ENCODE measurements at regions not wholly inside any gene's neighbourhood (a gene's known extent, or its start where the extent isn't known, plus 50 kb on each side); places are given as distances from the start of the nearest gene placed in this dataset.

DNA sequence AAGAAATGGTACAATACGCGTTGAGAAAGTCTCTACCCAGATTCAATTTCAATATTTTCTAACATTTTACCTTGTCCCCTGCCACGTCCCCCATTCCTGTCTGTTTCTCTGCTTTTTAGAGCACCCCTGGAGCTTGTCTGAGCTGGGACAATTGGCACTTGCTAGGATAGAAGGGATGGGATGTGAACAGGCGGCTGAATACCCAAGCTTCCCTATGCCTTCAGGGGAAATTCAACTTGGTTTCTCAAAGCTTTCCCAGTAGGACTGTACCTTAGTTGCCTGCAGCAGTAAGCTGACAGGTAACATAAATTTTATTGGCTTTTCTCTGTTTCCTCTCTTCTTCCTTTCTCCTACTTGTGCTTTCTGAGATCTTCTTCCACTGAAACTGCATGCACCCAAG, 1663.3 kb downstream of the EFNB2 start:
- no peak for DNase-seq

DNA sequence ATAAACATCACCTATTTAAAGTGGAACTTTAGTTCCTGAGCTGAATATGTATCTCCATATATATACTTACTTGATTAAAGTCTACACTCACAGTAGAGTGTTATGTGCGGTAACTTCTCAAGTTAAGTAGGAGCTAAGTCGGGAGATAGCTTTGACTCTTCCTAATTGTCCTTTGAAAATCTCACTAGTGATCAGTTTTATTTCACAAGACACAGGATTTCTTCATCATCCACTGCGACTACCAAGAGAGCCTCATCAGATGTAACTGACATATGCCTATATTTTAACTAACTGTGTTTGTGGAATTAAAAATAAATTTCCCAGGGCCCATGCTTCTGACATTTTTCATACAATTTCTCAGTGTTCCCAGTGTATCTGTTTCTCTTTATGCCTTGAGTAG, 1664.0 kb downstream of the EFNB2 start:
- no peak for DNase-seq

DNA sequence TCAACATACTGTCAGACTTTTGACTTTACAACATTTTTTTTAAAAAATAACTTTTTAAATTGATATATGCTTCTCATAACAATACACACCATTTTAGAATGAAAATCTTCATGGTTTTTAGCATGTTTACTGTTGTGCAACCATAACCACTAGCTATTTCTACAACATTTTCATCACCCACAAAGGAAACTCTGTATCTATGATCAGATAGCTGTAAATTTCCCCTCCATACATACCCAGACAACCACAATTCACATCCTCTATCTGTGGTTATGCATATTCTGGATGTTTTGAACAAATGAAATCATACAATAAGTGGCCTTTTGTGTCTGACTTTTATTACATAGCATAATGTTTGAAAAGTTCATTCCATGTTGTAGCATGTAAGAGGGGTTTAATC, 1666.0 kb downstream of the EFNB2 start:
- no peak for DNase-seq

DNA sequence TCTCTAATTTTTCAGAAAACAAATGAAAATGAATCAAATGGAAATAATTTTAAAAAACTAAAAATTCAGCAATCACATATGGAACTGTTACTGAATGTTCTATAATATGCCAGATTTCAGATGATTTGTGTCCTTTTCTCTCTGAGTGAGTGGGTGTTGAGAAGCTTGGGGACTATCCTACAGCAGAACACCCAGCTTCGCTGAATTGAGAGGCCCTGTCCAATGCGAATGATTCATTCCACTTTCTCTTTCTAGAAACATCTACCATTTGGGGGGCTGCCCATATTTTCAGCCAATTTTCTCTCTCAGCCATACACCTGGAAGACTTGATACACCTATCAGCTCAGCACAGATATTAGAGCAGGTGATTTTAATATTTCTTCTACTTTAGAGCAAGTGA, 1666.7 kb downstream of the EFNB2 start:
- DNase-seq: no peak

DNA sequence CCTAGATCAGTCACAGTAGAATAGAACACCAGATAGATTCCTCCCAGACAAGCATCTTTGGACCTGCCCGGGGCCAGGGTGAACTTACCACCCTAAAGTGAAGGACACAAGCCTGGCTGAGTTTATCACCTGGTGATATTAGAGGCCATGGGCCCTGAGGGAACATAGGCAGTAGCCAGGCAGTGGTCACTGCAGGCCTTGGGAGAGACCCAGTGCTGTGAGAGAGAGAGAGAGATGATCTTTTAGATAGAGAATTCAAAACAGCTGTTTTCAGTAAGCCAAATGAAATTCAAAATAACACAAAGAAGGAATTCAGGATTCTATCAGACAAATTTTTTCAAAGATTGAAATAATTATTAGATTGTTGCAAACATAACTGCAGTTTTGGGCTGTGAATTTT, 1679.9 kb downstream of the EFNB2 start:
- DNase-seq: no peak

DNA sequence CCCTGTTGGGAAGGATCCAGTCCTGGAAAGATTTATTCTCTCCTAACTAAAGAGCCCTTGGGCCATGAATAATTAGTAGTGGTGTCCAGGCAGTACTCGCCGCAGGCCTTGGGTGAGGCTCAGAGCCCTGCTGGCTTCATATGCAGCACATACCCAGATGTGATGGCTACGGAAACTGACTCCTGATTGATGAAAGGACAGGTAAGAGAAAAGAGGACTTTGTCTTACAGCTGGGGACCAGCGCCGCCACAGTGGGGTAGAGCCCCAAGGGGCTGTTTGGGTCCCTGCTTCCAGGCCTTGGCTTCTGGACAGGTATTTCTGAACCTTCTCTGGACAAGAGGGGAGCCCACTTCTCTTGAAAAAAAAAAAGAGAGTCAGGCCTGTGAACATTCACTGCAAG, 1680.8 kb downstream of the EFNB2 start:
- no peak for DNase-seq

DNA sequence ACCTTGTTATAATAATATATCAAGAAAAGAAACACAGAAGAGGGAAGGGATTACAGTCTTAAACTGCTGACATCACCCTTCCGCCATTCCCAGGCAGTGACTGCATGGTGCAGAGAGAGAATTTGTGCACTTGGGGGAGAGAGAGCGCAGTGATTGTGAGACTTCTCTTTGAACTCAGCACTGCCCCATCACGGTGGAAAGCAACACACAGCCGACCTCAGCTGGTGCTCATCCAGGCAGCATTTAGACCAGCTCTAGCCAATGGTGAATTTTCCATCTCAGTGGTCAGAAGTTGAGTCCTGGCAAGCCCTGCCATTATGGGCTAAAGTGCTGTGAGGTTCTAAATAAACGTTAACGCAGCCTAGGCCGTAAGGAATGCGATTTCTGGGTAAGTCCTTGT, 1681.5 kb downstream of the EFNB2 start:
- no peak for DNase-seq

DNA sequence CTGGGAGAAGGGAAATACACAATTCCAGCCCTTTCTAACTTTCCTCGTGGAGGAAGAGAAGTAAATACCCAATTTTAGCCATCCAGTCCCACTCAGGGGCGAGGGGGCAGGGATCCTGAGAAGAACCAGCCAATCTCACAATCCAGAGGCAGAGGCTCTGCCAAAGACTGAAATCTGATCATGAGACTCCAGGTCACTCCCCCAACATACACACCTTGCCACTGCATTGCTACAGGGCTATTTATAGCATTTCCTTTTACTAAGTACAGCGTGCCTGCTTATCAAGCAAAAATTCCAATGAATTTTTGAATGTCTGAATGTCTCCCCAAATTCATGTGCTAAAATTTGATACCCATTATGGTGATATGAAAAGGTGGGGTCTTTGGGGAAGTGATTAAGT, 1687.5 kb downstream of the EFNB2 start:
- DNase-seq: no peak

DNA sequence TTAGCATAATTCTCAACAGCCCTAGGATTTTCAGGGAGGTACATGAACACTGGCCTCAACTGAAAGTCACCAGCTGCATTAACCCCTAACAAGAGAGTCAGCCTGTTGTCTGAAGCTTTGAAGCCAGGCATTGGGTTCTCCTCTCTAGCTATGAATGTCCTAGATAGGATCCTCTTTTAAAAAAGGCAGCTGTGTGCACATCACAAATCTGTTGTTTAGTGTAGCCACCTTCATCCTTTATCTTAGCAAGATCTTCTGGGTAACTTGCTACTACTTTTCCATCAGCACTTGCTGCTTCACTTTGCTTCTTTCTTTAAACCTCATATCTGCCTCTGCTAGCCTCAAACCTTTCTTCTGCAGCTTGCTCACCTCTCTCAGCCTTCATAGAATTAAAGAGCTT, 1692.1 kb downstream of the EFNB2 start:
- no peak for DNase-seq

DNA sequence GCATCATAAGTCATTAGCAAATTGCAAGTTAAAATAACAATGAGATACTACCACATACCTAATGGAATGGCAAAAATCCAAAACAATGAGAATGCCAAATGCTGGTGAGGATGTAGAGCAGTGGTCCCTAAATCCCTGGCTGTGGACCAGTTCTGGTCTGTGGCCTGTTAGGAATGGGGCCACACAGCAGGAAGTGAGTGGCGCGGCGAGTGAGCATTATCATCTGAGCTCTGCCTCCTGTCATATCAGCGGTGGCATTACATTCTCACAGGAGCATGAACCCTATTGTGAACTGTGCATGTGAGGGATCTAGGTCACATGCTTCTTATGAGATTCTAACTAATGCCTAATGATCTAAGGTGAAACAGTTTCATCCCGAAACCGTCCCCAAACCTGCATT, 1694.4 kb downstream of the EFNB2 start:
- no peak for DNase-seq

DNA sequence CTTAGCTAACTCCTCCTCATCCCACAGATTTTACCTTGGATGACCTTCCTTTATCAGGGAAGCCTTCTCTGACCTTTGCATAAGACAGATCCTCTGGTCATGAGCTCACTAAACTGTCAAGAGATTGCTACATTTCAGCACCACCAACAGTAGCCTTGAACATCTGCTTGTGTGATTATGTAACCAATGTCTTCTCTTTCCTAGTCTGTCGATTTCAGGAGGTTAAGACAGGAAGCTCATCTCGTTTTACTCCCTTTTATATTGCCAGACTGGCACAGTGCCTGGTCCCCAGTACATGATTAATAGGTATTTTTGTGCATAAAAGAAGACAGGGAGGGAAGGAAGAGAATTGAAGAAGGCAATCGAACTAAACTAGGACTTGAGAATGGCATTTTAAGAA, 1697.7 kb downstream of the EFNB2 start:
- DNase-seq: no peak

DNA sequence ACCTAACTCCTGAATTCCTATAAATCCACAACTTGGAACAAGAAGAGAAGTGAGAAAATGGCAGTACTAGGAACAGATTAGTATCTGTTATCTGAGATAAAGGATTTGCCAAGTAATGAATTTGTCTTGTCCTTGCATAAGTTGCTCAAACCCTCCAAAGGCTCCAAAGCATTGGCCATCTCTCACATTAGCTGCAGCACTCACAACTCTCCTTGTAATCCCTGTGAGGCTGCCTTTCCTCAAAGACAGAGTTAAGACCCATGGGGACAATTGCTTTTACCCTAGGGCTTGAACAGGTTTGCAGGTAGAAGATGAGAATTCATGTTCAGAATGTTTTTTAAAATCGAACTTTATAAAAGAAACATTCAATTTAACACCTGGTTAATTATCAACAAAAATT, 1702.2 kb downstream of the EFNB2 start:
- DNase-seq: no peak

DNA sequence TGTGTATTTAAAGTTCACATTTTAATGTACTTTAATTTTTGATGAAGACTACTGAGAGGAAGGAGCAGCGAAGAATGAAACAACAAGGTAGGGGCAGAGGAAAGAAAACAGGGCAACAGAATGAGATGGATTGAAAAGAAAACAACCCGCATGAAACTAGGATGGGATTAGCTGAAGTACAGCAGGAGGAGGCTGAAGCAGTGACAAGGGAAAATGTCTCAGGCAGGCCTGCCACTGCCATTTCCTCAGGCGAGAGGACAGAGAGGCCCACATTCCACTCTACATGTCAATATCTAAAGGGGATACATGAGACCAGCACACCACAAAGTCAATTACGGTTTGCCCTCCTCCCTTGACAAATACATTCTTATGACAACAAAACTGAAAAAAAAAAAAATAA, 1703.2 kb downstream of the EFNB2 start:
- DNase-seq: no peak

DNA sequence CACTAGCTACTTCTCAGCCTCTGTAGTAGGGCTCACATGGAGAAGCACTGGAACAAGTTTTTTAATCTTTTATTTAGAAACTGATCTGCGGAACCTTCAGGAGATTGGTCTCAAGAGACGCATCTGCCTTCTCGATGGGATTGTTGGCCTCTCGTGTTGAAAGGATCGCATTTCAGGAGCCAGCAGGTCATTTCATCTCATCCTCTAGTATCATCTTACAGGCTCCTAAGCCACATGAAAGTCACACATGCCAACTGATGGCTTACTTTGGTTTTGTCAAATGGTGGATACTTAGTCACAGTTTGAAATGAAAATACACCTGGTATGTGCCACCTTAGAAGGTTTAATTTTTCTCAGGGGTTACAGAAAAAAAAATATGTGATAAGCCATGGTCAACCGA, 1703.6 kb downstream of the EFNB2 start:
- no peak for DNase-seq

DNA sequence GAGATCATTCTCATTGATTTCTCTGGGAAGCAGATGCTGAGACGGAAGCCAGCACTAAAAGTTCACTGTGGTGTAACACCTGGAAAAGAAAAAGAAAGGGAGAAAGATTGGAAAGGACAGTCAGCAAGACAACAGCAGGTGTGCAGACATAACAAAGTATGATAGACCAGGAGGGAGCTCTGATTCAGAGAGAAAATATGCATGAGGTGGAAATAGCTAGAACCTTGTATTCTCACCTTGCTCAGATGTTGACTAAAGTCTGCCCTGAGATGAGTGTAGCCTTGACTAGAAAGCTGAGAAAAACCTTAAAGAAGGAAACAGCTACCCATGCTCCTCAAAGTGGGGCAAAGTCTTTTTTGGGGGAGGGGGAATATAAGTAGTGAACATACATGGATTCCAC, 1711.8 kb downstream of the EFNB2 start:
- no peak for DNase-seq

DNA sequence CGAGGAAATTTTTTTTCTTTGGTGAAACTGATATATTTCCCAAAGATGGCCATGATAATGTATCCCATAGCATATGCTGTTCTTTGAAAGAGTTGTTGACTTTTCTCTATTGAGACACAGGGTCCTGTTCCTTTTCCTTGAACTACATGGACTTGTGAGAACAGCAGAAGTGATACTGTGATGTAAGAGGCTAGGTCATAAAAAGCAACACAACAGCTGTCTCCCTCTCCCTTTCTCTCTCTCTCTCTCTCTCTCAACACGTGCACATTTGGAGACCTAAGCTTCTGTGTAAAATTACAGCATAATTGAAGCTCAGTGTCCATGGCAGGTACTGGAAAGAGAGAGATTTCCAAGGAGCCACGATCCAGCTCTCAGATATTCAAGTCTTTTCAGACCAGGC, 1712.4 kb downstream of the EFNB2 start:
- no peak for DNase-seq

DNA sequence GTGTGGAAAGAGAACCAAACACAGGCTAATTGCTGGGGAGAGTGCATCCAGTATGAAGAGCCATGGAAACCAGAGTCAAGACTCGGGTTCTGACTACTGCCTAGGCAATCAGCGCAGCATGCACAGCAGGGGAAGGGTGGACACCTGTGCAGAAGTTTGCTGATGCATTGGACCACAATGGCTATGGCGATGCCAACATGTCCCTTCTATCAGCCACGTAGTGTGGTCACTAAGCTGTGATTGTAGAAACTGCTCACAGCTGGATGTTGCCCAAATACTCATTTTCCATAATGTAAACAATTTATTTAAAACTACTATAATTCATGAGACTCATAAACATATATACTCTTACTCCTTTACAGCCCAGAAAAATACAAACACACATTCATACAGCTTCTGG, 1718.2 kb downstream of the EFNB2 start:
- no peak for DNase-seq

DNA sequence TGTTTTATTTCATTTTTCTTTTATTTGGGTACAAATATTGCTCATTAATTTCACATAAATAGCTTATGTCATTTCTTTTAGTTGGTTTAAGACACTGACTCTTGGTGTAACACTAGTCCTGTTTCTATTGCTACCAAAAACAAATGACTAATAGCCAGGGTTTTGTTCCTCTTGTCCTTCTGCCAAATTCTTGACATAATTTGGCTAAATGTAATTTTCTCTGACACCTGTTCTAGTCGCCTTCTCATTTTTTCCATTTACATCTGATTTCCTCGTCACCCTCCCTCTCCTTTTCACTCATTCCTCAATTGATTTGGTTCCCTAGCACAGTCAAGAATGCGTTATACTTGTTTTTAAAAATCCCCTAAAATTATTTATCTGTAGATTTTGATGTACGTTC, 1718.7 kb downstream of the EFNB2 start:
- DNase-seq: no peak

DNA sequence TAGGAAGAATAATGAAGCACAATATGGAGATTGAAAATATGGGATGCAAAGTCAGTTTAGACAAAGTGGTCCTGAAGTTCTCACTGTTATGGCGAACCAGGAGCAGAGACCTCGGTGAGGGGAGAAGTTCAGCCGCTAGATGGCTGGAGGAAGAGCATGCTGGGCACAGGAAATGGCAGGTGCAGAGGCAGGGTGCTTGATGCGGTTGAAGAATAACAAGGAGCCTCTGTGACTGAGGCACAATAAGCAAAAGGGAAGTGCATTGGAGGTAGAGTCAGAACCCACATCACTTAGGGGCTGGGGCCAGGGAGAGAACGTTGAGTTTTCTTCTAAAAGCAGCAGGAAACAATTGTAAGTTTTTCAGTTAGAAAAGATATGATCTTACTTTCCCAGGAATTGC, 1725.2 kb downstream of the EFNB2 start:
- no peak for DNase-seq

DNA sequence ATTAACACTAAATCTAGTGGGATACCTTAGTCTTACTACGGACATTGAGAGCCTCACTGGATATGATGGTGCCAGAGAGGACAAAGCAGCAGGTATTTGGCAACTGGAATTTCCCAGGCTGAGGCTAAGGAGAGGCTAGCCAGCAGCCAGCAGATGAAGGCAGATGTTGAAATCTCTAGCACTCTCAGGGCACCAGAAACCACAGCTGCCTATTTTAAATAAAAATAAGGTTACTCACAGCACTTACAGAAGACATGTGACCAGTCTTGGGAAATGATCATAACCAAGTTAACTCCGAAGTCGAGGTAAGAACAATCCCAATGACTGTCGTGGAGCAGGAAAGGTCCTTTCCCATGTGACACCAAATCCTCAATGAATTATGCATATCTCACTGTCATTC, 1726.0 kb downstream of the EFNB2 start:
- no peak for DNase-seq

DNA sequence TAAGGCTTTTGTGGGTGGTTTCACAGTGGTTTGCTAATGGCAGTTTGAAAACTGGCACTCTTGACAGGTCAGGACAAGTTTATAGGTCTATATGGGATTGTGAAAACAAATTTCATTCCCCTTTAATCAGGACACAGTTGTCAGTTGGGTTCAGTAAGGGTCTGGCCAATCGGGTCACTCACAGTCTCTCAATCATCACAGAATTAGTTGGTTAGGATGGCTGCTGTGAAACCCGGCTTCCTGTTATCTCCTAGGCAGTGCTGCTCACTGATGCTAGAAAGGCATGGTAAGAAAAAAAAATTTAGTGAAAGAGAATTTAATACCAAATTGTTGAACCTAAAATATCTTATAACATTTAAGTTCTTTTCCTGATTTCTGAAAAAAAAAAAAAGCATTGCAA, 1730.1 kb downstream of the EFNB2 start:
- DNase-seq: no peak

DNA sequence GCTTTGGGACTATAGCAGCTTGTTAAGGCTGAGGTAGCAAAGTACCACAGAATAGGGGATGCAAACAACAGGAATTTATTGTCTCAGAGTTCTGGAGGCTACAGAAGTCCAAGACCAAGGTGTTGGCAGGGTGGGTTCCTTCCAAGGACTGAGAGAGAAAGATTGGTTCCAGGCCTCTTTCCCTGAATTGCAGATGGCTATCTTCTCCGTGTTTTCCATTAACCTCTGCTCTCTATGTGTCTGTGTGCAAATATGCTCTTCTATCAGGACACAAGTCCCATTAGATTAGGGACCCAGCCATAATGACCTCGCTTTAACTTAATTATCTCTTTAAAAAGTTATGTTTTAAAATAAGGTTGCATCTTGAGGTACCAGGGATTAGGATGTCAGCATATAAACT, 1732.9 kb upstream of the SLC10A2 start:
- no peak for DNase-seq

DNA sequence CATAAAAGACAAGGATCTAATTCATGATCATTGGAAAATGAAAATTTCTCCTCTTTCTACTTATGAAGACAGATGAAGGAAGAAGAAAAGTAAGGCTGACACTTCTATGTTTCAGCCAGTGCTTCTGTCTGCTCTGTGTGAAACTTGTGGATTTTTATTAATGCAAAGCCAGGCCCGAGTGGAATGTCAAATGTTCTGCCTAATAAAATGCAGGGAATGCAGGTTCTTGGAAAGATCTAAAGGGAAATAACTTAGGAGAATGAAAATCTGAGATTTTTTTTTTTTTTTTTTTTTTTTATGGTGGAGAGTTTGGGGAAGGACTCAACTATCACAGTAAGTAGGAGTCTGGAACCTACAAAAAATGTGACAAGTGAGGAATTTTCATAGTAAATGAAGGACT, 1732.3 kb upstream of the SLC10A2 start:
- no peak for DNase-seq

DNA sequence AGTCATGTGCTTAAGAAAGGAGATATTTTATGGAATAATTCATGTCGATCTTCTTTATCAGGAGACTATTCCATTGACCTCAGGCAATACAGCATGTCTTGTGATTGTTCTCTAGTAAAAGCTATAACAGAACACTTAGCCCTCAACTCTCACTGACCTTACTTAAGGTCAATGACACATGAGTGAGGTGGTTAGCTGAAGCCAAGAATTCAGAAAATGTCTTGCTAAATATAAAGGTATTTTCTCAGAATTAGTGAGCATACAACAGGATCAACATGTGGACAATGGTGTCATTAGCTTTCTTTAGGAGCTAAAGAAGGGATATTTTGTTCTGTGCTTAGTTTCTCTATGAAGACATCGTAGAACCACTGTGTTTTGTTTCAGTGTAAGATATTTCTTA, 1730.4 kb upstream of the SLC10A2 start:
- no peak for DNase-seq

DNA sequence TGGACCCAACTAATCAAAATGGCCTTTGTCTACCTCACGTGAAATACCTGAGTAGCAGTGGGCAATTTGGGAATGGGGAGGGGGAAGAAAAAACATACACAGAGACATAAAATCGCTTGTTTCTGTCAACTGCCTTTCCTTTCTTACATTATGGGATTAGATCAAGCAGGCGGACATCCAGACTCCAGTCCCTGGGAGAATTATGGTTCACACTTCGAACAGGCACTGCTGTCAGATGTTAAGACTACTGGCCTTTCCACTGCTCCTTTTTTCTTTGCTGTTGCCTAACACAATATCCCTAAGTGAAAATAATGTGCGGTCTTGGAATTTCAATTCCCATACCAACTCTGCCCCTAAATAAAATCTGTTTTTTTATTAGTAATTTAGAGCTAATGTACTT, 1719.7 kb upstream of the SLC10A2 start:
- DNase-seq: no peak

DNA sequence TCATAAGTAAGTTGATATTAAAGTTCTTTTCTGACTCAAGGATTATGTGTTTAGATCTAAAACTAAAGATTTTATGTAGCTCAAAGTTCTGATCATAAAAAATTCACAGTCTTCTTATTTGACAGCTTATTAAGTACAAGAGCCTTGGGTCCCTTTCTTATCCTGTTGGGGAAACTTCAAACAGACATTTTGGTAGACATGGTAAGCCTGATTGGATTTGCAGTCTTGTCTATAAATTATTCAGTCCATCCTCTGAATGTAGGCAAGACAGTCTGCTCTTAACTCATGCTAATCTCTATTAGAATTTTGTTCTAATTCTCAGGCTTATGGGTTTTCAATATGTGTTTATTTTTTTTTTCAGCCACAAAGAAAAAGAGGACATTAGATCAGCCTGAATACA, 1718.7 kb upstream of the SLC10A2 start:
- no peak for DNase-seq

DNA sequence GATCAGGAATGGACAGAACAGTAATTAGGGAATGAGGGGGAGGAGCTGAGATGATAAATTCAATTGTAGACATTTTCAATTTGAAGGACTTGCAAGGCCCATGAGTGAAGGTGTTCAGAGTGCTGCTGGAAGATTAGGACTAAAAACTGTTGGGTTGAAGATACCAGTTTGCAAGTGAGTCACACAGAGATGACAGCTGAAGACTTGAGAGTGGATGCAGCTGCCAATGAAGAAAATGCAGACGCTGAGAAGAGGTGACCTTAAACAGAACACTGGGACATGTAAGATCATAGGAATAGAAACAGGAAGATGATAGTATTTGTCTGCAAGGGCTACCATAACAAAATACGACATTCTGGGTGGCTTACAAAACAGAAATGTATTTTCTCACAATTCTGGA, 1716.5 kb upstream of the SLC10A2 start:
- DNase-seq: no peak
